ENCODE measurements at regions not wholly inside any gene's neighbourhood (a gene's known extent, or its start where the extent isn't known, plus 50 kb on each side); places are given as distances from the start of the nearest gene placed in this dataset.

DNA sequence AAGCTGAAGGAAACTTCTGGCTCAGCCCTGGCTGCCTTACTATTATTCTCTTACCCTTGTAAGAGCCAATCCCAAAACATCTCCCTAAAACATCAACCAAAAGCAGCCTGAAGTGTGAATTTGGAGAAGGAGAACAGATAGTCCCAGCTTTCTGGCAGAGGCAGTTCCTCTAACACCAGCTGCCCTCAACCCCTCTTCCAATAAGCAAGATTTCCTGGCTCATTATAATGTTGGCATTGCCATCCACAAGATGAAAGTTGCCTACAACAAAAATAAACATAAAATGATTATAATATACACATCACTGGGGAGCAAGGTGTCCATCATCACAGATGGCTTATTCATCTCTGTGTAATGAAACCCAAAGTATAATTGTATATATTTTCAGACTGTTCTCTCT is 352.5 kb upstream of the CCDC196 start:
- Histone ChIP-seq H3K14ac (replicated peaks; ENCODE audit: low read depth, low read length) (no peak overlapping the region), H2BK15ac (ENCODE audit: low read depth, low read length) (no peak overlapping the region), H3K4ac (ENCODE audit: low read depth, low read length) (no peak overlapping the region), H4K91ac (ENCODE audit: insufficient read depth, low read depth, low read length) (no peak overlapping the region), H3K9me1 (ENCODE audit: insufficient read depth, low read length) (no peaks in the 10 kb centered on the region), H3K79me1 (ENCODE audit: low read depth in 1 of 2, low read length in 2 of 2) (no peaks in the 10 kb centered on the region), H3K4me2 (ENCODE audit: low read depth, low read length) (no peak overlapping the region), H3K4me1 (ENCODE audit: control insufficient read depth, insufficient read depth, low read length) (no peaks in the 10 kb centered on the region), H4K20me1 (ENCODE audit: insufficient read depth, low read length) (no peaks in the 10 kb centered on the region), H2AK9ac (replicated peaks; ENCODE audit: low read depth, low read length, poor library complexity) (no peak overlapping the region), H2BK20ac (ENCODE audit: low read depth, low read length) (no peak overlapping the region), H3K27ac (ENCODE audit: insufficient read depth, low read length) (no peak overlapping the region), H3K23ac (ENCODE audit: low read depth, low read length) (no peak overlapping the region), H3K36me3 (ENCODE audit: control insufficient read depth, insufficient read depth, low read length) (no peaks in the 10 kb centered on the region), H2BK120ac (ENCODE audit: low read depth, low read length) (no peak overlapping the region), H4K8ac (ENCODE audit: low read depth in 2 of 2, low read length in 2 of 2) (no peak overlapping the region), H4K5ac (ENCODE audit: low read depth, low read length) (no peak overlapping the region), H3K4me3 (ENCODE audit: insufficient read depth, low read depth, low read length) (no peak overlapping the region), H3K9ac (ENCODE audit: low read depth, low read length) (no peak overlapping the region), H2BK5ac (ENCODE audit: low read depth, low read length, poor library complexity, severe bottlenecking) (no peak overlapping the region), H2AFZ (replicated peaks; ENCODE audit: low read length, poor library complexity) (no peak overlapping the region), H2AK5ac (ENCODE audit: low read depth, low read length) (no peak overlapping the region), H3K18ac (ENCODE audit: low read depth, low read length) (no peak overlapping the region), H3K27me3 (ENCODE audit: control insufficient read depth, insufficient read depth, low read length) (no peaks in the 10 kb centered on the region), H3K56ac (ENCODE audit: extremely low read depth, insufficient read depth, low read length) (no peak overlapping the region), H3K9me3 (ENCODE audit: control insufficient read depth, insufficient read depth, low read length) (peaks cover 9% of the 10 kb centered on the region)
- in situ Hi-C loops (cut with MboI; ENCODE audit: low sequenced_read_pairs), result no loop called here
- ChIA-PET CTCF (no interaction called here), POLR2A (ENCODE audit: unreplicated experiment) (no interaction called here)
- DNase-seq (no peak), ATAC-seq (ENCODE audit: low read depth) (no peak)
- dilution Hi-C loops (cut with HindIII; ENCODE audit: low sequenced_read_pairs, unreplicated experiment), result no loop called here
- no TSS peak for BruUV-seq (replicated peaks)
- intact Hi-C loops (cut with micrococcal nuclease), result no loop called here
- TF ChIP-seq CTCF (conservative IDR thresholded peaks at IDR 0.05; ENCODE audit: low read depth, low read length), result no peak
